Immature natural killer cell (primary cell): ENCODE measurements at regions not wholly inside any gene's neighbourhood (a gene's known extent, or its start where the extent isn't known, plus 50 kb on each side); places are given as distances from the start of the nearest gene placed in this dataset.
"Not testable (repeated sequence)": the region's sequence is repeated elsewhere in the genome, so short reads cannot be mapped to it uniquely, and the experiment has no call there.

Experiments
- DNase-seq, 3 donors: peaks; one replicate each; pipeline ENCODE4 v3.0.0; 2022; ENCODE audit warnings: mixed read lengths in 1 of 3
- H3K27ac Mint-ChIP-seq, 6 donors: one replicate each; pipeline ENCODE4 v1.8.0; 2020; ENCODE audit warnings: mixed read lengths in 6 of 6, mild to moderate bottlenecking in 5 of 6, inconsistent platforms in 4 of 6, moderate library complexity in 3 of 6
- H3K27me3 Mint-ChIP-seq, 3 donors: one replicate each; pipeline ENCODE4 v1.8.0; 2020 to 2021; ENCODE audit warnings: low read depth in 3 of 3, mild to moderate bottlenecking in 3 of 3, mixed read lengths in 3 of 3, moderate library complexity in 3 of 3, inconsistent platforms in 1 of 3
- H3K36me3 Mint-ChIP-seq, 3 donors: one replicate each; pipeline ENCODE4 v1.8.0; 2020; ENCODE audit warnings: mixed read lengths in 3 of 3, inconsistent platforms in 2 of 3, mild to moderate bottlenecking in 2 of 3
- H3K4me1 Mint-ChIP-seq, 2 donors: one replicate each; pipeline ENCODE4 v1.8.0; 2020; ENCODE audit warnings: inconsistent platforms in 2 of 2, mild to moderate bottlenecking in 2 of 2, mixed read lengths in 2 of 2, moderate library complexity in 1 of 2
- H3K4me3 Mint-ChIP-seq, 5 donors: one replicate each; pipeline ENCODE4 v1.8.0; 2020; ENCODE audit warnings: mild to moderate bottlenecking in 5 of 5, mixed read lengths in 5 of 5, inconsistent platforms in 3 of 5, moderate library complexity in 3 of 5
- H3K9me3 Mint-ChIP-seq, 6 donors: one replicate each; pipeline ENCODE4 v1.8.0; 2020; ENCODE audit warnings: mild to moderate bottlenecking in 6 of 6, mixed read lengths in 6 of 6, inconsistent platforms in 4 of 6, moderate library complexity in 3 of 6

DNA sequence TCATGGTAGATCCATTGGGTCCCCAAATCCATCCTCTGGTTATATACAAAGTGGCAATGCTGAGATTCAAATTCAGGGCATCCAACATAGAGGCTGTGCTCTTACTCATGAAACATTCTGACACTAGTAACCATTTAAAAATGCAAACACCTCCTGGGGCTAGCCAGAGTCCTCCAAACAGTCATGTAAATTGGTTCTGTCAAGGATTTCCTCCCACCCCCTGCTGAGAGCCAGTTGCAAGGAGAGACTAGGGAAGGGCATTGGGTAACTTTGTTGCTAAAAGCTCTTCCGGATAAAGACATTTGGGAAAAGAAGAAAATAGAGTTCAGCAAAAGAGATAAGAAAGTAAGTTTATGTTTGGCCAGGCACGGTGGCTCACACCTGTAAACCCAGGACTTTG, 58.3 kb downstream of the ART5 start:
- not testable (repeated sequence) for H3K36me3 Mint-ChIP-seq, H3K9me3 Mint-ChIP-seq, DNase-seq, H3K27ac Mint-ChIP-seq, H3K4me3 Mint-ChIP-seq, H3K4me1 Mint-ChIP-seq, H3K27me3 Mint-ChIP-seq

GRCh38 chr11:3581389-3581725, 60.4 kb downstream of the ART5 start:
- not testable (repeated sequence) for H3K27ac Mint-ChIP-seq, H3K4me1 Mint-ChIP-seq, H3K9me3 Mint-ChIP-seq, H3K36me3 Mint-ChIP-seq, DNase-seq
- peaks cover 5 to 11% (median 8%) of the 10 kb centered on the region in 3 donors for H3K27me3 Mint-ChIP-seq
- peak overlapping the region; percentile 22 to 77 (median 61) for H3K4me3 Mint-ChIP-seq

- DNase-seq: peak; percentile 50 to 63 (median 54)
- not testable (repeated sequence) for H3K9me3 Mint-ChIP-seq, H3K27ac Mint-ChIP-seq, H3K36me3 Mint-ChIP-seq, H3K4me1 Mint-ChIP-seq
- Mint-ChIP-seq H3K27me3 (peaks cover 7 to 11% (median 8%) of the 10 kb centered on the region in 3 donors), H3K4me3 (peak overlapping the region; percentile 27 to 73 (median 40))
Measured at GRCh38 chr11:3580487-3581388, 61.1 kb downstream of the ART5 start.

GRCh38 chr11:3579600-3580459, 62.0 kb downstream of the ART5 start:
- H3K4me1 Mint-ChIP-seq, H3K9me3 Mint-ChIP-seq, DNase-seq, H3K36me3 Mint-ChIP-seq, H3K27ac Mint-ChIP-seq: not testable (repeated sequence)
- Mint-ChIP-seq H3K27me3 (peaks cover 9 to 12% (median 11%) of the 10 kb centered on the region in 3 donors), H3K4me3 (peak overlapping the region; percentile 39 to 69 (median 52))

GRCh38 chr11:3576066-3576604, 65.7 kb downstream of the ART5 start:
- peaks cover 3 to 15% (median 4%) of the 10 kb centered on the region in 3 donors for H3K27me3 Mint-ChIP-seq
- not testable (repeated sequence) for H3K4me1 Mint-ChIP-seq, DNase-seq, H3K27ac Mint-ChIP-seq, H3K9me3 Mint-ChIP-seq, H3K36me3 Mint-ChIP-seq, H3K4me3 Mint-ChIP-seq

DNA sequence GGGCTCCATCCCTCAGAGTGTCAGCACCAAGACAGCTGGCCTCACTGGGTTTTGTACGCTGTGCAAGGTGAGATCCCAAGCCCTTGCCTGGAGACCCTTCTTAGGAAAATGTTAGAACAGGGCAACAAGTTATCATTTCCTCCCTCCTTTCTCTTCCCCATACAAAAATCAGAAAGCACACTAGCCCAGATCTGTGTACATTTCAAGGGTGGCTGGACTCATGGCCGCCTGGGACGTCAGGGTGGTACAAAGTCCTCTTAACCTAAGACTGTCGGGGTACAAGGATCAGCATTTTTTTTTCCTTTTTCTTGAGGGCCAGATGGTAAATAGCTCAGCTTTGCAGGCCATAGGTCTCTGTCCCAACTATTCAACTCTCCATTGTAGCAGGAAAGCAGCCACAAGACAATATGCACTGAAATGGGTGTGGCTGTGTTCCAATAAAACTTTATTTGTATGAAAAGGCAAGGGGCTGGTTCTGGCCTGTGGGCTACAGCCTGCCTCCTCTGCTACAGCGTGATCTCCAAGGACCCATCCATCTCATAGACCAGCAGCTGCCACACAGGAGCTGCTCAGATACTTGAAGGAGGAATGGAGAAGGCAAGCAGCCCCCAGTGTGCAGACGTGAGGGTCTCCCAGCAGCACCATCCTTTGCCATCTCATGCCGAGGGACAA, 68.7 kb downstream of the ART5 start:
- H3K4me3 Mint-ChIP-seq, H3K9me3 Mint-ChIP-seq, H3K36me3 Mint-ChIP-seq, DNase-seq, H3K27ac Mint-ChIP-seq, H3K4me1 Mint-ChIP-seq: not testable (repeated sequence)
- H3K27me3 Mint-ChIP-seq: peaks cover 2 to 12% (median 5%) of the 10 kb centered on the region in 3 donors

DNA sequence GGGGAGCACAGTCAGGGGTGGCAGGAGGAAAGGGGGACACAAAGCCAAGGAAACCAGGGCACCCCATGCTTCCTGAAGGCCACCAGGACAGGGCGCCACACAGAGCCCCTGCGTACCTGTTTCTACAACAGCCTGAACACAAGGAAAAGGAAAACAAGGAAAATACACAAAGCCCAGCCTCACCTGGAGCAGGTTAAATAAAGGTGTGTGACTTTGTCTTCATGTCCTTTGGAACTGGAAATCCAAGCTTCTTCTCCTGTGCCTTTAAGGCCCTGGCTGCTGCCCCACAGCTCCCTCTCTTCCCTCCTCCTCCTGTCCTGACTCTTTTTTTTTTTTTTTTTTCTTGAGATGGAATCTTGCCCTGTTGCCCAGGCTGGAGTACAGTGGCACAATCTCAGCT, 70.0 kb downstream of the ART5 start:
- H3K27ac Mint-ChIP-seq, H3K4me3 Mint-ChIP-seq, H3K36me3 Mint-ChIP-seq, DNase-seq, H3K4me1 Mint-ChIP-seq, H3K9me3 Mint-ChIP-seq: not testable (repeated sequence)
- H3K27me3 Mint-ChIP-seq: peaks cover 4 to 12% (median 7%) of the 10 kb centered on the region in 3 donors

DNA sequence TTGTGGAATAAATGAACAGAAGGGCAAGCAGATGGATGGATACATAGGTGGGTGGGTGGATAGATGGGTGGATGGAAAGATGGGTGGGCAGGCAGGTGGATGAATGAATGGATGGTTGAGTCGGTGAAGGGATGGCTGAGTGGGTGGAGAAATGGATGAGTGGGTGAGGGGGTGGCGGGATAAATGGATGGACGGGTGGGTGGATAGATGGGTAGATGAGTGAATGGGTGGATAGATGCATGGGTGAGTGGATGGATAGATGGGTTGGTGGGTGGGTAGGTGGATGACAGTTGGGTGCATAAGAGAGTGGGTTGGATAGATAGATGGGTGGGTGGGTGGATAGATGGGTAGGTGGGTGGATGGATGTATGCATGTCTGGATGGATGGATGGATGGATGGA, 76.0 kb downstream of the ART5 start:
- not testable (repeated sequence) for H3K9me3 Mint-ChIP-seq, H3K36me3 Mint-ChIP-seq, H3K4me3 Mint-ChIP-seq, DNase-seq, H3K27ac Mint-ChIP-seq, H3K4me1 Mint-ChIP-seq
- H3K27me3 Mint-ChIP-seq: peaks cover 0 to 14% (median 6%) of the 10 kb centered on the region in 3 donors

DNA sequence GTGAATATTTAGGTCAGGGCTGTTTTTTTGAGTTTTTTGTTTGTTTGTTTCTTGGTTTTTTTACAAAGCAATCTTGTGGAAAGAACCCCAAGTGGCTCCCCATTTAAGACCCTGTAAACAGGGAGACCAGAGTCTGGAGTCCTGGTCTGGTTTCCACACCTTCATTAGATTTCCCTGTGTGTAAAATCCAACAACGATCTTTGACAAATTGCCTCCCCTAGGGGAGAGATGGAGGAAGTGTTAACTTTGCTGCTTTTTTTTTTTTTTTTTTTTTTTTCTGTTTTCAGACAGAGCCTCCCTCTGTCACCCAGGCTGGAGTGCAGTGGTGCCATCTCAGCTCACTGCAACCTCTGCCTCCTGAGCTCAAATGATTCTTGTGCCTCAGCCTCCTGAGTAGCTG, 77.4 kb downstream of the ART5 start:
- H3K27me3 Mint-ChIP-seq: peaks cover 0 to 14% (median 4%) of the 10 kb centered on the region in 3 donors
- not testable (repeated sequence) for DNase-seq, H3K4me3 Mint-ChIP-seq, H3K36me3 Mint-ChIP-seq, H3K9me3 Mint-ChIP-seq, H3K4me1 Mint-ChIP-seq, H3K27ac Mint-ChIP-seq

DNA sequence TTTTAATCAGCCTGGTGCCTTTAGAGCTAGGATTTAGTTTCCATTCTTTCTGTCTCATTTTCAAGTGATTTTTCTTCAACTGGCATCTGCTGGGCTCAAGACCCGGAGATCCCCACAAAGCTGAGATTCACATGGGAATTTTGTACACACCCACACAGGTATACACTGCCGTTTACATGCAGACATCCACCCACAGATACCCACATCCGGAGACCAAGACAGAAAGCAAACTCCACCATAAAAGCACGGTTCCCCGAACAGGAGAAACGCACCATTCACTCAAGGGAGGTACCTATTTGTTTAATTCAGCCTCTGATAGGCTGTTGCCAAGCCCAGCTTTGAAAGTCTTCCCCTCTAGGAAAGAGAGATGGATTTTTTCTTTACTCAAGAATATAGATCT, 87.2 kb downstream of the ART5 start:
- not testable (repeated sequence) for H3K36me3 Mint-ChIP-seq, H3K4me1 Mint-ChIP-seq, H3K4me3 Mint-ChIP-seq, H3K27ac Mint-ChIP-seq, H3K9me3 Mint-ChIP-seq, H3K27me3 Mint-ChIP-seq, DNase-seq

- not testable (repeated sequence) for H3K4me3 Mint-ChIP-seq, H3K27ac Mint-ChIP-seq, H3K36me3 Mint-ChIP-seq, H3K4me1 Mint-ChIP-seq, H3K27me3 Mint-ChIP-seq, DNase-seq, H3K9me3 Mint-ChIP-seq
Measured at GRCh38 chr11:3544990-3545389, 96.8 kb downstream of the ART5 start.

DNA sequence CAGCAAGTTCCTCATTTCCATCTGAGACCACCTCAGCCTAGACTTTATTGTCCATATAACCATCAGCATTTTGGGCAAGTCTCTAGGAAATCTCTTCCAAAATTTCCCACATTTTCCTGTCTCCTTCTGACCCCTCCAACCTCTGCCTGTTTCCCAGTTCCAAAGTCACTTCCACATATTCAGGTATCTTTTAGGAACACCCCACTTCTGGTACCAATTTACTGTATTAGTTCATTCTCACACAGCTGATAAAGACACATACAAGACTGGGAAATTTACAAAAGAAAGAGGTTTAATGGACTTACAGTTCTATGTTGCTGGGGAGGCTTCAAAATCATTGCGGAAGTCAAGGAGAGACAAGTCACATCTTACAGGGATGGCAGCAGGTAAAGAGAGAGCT, 103.6 kb downstream of the ART5 start:
- peaks cover 0 to 16% (median 2%) of the 10 kb centered on the region in 3 donors for H3K27me3 Mint-ChIP-seq
- DNase-seq, H3K4me3 Mint-ChIP-seq, H3K4me1 Mint-ChIP-seq, H3K36me3 Mint-ChIP-seq, H3K27ac Mint-ChIP-seq: not testable (repeated sequence)
- H3K9me3 Mint-ChIP-seq: peaks cover 0 to 19% (median 10%) of the 10 kb centered on the region in 6 donors

- Mint-ChIP-seq H3K9me3 (peaks cover 0 to 19% (median 10%) of the 10 kb centered on the region in 6 donors), H3K27me3 (peaks cover 0 to 16% (median 2%) of the 10 kb centered on the region in 3 donors)
- not testable (repeated sequence) for DNase-seq, H3K27ac Mint-ChIP-seq, H3K4me1 Mint-ChIP-seq, H3K36me3 Mint-ChIP-seq, H3K4me3 Mint-ChIP-seq
Measured at GRCh38 chr11:3537254-3537653, 104.5 kb downstream of the ART5 start.

GRCh38 chr11:3532958-3533357, 108.8 kb downstream of the ART5 start:
- not testable (repeated sequence) for H3K9me3 Mint-ChIP-seq, H3K27ac Mint-ChIP-seq, DNase-seq, H3K4me1 Mint-ChIP-seq, H3K36me3 Mint-ChIP-seq, H3K4me3 Mint-ChIP-seq
- peaks cover 0 to 18% (median 2%) of the 10 kb centered on the region in 3 donors for H3K27me3 Mint-ChIP-seq
